GM18502 (cell line): ENCODE measurements at regions not wholly inside any gene's neighbourhood (a gene's known extent, or its start where the extent isn't known, plus 50 kb on each side); places are given as distances from the start of the nearest gene placed in this dataset.

Experiments used
- ATAC-seq: cut with Tn5 transposase; IDR thresholded peaks from one replicate; pipeline ENCODE4 v1.9.1; 2021; ENCODE audit warnings: mild to moderate bottlenecking; ENCODE audit not compliant: unreplicated experiment, poor library complexity

DNA sequence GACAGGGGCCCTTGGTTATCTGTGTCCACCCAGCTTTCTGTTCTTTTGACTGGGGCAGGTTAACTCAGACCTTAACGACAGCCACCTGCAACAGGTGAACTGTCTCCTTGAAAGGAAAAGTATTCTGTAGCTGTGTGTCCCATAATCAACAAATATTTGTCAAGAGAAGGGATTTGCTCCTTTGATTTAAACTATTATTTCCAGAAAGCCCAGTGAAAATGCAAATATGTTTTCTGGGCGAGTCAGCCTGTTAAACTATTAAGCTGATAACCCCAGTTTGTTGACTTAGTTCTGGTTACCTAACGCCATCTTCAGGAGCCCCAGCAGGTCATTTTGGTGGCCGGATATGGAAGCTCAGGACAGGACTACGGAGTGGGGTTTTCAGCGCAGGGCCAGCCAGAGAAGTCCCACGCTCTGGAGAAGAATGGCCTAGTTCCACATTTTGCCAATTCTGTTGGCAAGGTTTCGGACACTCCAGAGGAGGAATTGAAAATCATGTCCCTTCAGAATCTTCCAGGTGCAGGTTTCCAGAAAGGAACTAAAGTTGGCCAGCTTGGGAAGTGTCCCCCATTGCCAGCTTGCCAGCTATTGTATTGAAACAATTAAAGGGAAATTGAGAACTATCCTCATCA is 54.5 kb downstream of the ADRA2A start:
- no peak for ATAC-seq

DNA sequence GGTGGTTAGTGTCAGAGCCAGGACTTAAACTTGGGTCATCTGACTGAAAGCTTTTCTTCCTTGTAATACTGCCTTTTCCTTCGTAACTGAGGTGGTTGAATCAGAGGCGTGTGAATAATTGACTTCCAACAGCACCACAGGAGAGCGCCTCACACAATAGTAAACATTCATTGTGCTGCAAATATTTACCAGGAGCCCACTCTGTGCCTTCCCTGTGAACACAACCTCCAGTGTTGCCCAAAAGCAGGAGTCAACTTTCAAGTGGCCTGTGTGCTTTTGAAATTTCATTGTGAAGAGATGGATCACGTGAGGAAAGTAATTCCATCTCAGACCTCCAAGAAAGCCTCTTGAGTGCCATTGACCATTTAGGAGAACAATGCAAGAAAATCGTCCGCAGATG is 60.2 kb downstream of the ADRA2A start:
- ATAC-seq, result no peak

DNA sequence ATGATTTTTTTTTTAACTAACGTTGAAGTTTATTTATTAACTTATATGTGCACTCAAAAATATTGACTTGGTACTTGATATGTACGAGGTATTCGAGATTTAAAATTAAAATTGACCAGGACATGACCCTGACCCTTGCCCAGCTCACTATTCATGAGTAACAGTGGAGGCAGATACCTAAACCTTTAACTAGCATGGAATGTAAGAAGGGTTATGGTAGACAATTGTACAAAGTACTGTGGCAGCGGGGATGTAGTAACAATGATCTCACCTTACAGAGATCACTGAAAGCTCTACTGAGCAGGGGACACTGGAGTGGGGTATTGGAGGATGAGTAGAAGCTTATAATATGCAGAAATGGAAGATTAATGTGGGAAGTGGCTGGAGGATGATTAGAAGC is 60.8 kb downstream of the ADRA2A start:
- no peak for ATAC-seq

DNA sequence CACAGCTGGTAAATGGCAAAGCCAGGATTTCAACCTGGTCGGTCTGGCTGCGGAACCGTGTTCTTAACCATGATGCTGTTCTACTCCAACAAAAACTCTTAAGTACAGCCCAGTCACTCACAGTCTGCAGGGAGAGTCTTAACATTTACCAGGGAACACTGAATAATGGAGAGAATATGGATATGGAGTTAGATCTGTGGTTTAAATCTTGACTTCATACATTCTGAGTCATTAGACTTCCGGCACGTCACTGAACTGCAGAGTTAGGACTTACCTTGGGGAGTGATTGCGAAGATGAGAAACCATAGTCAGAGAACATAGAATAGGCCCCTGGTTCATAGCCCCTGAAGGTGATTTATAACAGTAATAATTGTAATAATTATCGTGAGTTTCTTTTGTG is 61.7 kb downstream of the ADRA2A start:
- no peak for ATAC-seq

DNA sequence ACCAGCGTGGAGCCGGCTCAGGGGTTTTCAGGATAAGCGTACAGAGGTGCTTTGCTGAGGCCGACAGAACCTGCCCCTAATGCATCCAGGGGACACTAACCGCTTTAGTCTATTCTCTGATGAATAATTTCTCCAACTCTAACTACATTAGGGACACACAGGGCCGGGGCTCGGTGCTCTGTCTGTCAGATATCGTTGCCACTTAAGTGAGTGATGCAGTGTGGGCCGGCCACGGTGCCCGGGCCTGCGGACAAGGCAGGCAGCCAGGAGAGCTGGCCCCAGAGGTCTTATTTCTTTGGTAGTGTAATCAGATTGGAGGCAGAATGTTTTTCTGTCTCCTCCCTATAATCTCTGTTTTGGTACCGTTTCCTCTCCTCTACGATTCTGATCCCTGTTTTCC is 62.7 kb downstream of the ADRA2A start:
- no peak for ATAC-seq

DNA sequence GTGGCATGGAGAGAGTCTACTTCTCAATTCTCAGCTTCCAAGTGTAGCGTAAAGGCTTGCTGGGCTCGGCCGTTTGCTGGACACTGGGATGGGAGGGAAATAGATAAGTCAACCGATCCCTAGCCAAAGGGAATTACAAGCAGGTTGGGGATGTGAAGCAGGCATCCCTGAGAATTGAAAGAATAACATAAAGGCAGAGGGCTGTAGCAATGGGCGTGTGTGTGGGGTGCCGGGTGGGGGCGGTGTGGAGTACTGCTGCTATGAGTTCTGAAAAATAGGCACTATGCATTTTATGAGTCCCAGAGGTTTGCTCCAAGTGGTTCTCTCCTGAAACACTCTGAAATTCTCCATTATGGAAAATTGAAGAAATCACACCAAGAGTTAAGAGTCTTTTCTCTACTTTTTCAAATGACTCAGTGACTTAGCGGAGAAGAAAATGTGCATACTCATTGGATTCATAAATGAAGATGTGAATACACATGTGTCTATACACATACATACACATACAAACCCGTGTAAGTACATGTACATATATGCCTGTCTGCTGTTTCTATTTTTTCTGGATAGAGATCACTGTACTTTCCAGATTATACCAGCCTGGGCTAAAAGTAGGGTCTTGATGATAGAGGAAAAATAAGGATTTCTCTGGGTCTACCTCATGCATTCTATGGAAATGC is 65.4 kb downstream of the ADRA2A start:
- no peak for ATAC-seq

DNA sequence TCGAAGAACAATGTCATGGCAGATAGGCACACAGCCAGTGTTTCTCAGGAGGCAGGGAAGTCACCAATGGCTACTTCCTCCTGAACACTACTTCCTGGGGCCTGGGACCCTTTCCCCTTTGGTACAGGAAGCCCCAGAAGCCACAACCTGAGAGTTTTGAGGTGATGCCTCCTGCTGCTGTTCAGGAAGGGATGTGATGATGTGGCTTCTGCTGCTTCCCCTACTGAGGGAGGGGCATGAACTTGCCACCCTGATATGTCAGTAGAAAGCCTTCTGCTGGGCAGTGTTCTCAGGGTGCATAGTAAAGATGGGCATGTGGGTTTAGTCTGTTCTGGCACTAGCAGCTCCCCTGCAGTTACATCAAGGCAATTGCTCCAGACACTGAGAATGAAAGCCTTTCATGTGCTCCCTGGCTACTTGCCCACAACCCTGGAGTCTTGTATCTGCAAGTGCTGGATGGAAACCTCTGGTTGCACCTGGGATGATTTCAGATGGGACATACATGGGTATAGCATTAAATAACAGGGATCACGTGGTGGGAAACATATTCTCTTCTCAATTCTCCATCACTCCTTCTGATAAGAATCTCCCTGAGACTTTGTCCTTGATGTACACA is 69.3 kb downstream of the ADRA2A start:
- no peak for ATAC-seq

DNA sequence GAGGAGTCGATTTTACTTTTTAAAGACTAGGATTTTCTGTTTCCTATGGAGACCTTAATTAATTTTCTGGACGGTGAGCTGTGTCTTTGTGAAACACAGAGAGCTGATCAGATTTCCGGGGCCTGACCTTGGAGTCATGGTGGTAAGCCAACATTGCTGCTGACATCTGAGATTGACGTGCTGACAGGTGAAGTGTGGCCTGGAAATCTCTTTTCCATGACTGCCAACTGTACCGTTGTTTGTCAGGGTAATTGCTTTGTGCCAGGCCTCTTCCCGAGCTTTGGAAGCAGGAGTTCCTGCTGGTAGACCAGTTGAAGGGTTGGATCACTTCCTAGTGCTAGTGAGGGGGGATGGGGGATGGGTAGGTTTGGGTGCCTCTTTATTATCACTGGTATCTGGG is 71.2 kb downstream of the ADRA2A start:
- no peak for ATAC-seq

DNA sequence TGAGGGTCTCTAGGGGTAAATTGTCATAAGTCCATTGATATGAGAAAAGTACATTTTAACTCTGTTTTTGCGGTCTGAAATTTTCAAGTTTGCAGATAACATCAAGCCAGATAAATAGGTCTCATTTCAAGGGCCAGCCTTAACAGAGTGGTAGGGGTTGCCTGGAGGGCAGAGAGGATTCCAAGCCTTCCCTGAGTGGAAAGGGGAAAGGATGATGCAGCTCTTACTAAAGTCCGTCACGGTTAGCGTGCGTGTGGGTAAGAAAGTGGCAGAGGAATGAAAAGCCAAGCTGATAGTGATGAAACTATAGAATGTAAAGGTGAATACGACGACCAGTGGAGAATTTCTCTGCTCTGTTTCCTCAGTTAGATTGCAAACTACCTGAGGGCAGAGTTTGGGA is 71.6 kb downstream of the ADRA2A start:
- no peak for ATAC-seq

DNA sequence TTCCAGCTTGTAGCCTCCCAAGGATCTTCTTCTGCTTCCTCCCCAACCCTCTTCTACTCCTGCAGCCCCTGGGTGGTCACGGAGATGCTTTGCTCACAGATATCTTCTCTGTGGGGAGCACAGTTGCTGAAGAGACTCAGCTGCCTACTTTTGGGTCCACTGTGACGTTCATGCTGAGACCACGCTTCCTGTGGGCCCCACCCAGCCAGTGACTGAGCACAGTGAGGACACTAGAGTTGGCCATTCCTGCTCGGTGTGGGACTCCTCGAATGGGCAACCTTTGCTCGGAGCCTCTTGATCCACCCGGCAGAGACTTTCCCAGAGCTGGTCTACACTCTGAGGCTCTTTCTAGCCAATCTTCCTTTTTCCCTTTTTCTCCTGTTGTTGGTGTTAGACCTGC is 73.9 kb downstream of the ADRA2A start:
- no peak for ATAC-seq

DNA sequence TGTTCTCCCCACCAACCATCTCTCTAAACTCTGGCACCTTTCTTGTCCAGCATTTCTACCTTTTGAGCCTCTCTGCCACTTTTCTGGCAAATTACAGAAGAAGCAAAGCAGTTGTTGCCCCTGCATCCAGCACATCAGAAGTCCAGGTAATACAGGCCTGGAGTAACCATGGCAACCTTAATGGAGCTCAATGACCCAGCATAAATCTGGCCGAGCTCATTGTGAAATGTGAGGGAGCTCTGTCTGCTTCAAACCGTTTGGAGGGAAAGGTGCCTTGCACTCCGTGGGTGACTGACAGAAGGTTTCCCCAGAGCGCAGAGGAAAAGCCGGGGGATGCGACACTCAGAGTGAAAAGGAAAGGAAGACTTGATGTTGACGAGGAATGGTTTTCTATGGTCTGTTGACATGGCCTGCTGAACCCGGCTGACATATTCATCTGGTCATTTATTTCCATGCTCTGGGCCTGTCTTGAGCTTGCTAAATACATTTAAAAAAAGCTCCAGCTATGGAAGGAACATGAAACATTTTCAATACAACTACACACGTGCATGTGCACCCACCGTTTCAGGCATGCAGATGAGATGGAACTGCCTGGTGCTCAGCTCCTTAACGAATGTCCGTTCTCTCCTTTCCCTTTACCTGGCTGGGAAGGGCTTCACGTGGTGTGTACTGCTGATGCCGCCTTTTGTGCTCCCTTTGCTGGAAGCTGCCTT is 74.9 kb downstream of the ADRA2A start:
- no peak for ATAC-seq

DNA sequence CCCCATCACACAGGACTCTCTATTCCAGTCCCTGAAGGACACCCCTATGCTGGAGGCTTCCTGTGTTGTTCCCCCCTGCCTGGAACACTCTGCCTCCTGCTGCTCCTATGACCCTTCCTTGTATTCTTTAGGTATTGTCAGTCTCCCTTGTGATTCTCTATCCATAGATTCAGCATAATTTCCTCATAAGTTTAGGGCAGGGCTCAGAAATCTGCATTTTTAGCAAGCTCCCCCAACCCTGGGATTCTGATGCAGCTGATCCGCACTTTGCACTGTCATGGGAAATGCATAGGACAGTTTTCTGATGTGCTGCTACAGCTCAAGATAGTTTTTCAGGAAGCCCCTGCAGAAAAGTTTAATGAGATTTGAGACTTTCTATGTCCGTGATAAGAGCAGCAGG is 79.9 kb downstream of the ADRA2A start:
- ATAC-seq, result no peak

DNA sequence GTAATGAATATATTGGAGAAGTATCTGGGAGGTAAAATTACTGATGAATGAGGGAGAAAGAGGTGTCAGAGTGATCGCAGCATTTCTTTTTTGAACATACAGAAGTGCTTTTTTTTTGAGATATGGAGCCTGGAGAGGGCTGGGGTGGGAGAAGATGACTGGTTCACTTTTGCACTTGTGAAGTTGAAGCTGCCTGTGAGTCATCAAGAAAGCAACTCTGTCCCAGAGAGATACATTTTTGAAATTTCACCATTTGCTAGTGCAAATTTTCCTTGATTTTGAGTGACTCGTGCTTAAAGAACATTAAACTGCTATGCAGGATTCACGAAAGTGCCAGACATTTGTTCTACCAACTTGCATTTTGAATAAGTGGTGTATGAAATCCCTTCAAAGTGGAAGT is 81.8 kb downstream of the ADRA2A start:
- no peak for ATAC-seq

DNA sequence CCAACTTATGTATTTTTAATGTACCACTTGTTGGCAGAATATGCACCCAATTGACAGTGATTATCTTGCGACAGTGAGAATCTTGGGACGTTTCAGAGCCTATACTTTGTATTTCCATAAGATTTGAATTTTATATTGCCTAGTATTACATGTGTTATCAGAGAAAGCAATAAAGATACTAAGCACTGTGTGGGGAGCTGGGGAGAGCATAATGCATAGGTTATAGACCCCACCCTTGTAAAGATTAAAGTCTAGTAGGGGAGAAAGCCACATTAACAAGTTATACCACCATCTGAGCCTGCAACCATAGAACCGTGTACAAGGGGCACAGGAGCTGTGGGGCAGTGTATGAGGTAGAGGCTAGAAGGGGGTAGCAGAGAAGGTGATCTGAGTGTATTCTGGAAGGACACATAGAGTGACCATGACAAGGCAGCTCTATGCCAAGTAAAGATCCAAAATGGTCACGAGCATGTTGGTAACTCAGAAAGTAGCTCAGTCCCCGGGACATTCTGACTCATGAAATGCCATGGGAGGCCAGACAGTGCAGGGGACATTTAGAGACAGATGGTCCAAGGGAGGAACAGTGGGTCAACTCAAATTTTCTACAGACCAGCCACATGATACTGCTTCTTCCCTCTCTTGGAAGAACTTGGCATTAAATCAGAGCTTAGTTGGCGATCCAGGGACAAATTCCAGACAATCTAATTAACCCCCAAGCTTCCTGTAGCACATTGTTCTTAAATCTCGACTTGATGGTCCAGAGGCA is 84.5 kb downstream of the ADRA2A start:
- ATAC-seq, result no peak

DNA sequence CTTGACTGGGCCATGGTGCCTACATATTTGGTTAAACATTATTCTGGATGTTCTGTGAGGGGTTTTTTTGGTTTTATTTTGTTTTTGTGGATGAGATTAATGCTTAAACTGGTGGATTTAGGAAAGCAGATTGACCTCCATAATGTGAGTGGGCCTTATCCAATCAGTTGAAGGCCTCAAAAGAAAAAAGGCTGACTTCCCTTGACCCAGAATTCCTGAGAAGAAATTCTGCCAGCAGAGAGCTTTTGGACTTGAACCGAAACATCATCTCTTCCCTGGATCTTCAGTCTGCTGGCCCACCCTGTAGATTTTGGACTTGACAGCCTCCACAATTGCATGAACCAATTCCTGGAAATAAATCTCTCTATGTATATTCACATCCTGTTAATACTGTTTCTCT is 94.4 kb downstream of the ADRA2A start:
- no peak for ATAC-seq

DNA sequence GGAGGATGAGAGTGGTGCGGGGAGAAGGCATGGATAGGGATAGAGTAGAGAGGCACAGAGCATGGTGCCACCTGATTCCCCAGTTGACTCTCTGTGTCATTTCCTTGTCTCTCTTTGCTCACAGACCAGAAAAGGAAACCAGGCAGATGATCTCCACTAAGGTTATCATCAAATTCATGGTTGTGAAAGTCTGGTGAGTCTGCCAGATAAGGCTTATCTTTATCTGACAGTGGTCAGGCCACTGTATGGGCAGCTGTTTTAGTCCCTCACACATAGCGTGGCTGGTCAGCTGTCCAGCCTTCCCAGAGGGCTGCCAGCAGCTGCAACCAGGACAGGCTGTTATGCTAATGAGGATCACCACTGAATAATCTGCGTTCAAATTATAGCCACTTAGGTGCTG is 99.0 kb downstream of the ADRA2A start:
- no peak for ATAC-seq

DNA sequence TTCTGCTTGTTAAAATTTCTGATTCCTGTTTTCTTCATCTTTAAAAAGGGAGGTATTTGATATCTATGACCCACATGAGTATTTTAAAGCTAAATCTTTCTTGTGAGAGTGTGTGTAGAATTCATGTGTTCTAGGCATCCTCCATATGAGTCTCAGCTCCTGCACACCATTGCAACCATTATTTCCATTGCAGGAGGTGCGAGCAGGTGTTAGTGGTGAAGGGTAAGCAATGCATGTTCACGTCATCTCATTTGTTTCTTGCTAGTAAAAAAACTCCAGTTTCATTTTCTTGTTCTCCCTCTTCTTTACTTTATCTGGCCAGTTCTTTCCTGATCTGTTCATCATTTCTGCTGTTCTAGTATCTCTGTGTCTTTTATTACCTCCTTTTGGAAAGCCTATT is 100.5 kb downstream of the ADRA2A start:
- no peak for ATAC-seq

DNA sequence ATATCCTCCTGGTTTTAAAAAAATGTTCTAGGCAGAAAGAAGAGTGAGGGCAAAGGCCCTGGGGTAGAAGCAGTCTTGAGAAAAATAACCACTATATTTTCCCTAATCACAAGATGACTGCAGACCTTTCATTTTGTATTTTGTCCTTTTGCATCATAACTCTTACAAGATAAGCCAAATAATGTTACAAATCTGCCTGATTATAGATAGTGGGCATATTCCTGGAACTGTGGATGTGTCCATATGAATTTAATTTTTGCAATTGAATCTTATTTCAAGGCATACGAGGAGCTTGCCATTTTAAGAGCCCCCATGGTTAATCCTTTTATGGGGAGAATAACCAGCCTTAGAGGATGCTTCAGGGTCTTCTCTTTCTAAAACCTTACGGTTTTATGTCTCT is 102.7 kb downstream of the ADRA2A start:
- no peak for ATAC-seq

DNA sequence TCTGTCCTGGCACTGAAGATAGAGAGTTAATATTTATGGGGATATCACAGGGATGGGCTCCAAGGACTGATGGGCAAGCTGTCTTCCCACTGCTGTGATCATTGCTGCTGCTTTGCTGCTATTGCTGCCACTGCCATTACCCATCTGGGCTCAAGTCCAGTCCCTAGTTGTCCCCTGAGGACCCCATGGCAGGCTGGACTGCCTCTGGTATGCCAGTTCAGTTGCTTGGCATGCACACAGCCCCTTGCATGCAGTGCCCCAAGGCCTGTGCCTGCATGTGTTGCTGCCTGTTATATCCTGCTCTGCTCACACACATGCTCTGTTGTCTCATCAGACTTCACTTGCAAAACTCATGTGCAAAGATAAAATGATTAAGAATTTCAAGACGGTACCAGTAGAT is 109.5 kb downstream of the ADRA2A start:
- no peak for ATAC-seq

DNA sequence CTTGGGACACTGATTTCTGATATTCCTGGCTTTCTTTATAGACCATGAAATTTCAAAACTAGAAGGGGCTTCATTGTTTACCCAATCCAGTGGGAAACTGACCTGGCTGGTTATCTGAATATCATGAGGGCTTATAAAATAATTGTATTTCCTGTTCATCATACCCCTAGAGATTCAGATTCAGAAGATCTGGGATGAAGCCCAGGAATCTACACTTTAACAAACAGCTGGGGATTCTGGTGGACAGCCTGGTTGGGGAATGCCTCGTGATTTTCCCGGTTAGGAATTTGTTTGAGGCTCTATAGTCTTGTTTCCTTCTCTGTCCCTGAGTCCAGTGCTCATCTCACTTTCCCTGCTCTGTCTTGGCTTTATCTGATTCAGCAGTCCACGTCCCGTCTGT is 110.3 kb downstream of the ADRA2A start:
- no peak for ATAC-seq

DNA sequence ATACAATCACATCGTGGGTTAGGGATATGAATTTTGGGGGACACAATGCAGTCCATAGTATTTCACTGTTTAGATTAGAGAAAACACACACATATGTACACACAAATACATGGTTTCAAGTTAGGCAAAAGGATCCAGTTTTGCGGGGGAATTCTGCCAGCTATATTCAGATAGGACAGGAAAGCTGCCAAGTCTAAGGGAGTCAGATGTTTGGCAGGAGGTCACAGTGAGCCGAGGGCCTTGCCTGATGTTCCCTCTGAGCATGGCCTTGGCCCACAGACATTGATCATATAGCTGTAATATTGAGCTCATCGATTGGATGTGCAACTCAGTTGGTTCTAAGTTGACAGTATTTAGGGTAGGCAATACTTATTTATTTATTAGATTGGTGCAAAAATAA is 122.8 kb downstream of the ADRA2A start:
- no peak for ATAC-seq
